ENCODE measurements at regions not wholly inside any gene's neighbourhood (a gene's known extent, or its start where the extent isn't known, plus 50 kb on each side); places are given as distances from the start of the nearest gene placed in this dataset.

- no CpG with 5 or more reads among the region's 4 CpGs for WGBS, 2 donors (ENCODE audit: extremely low coverage in 2 of 2, insufficient read length in 2 of 2, insufficient replicate concordance in 1 of 2)
- H3K18ac ChIP-seq (ENCODE audit: low read length) = no peak overlapping the region
- no peak overlapping the region for H4K91ac ChIP-seq (ENCODE audit: low read depth, low read length, poor library complexity)
These were observed 2324.7 kb upstream of the AGA start for GRCh38 chr4:179766938-179767337.

GRCh38 chr4:179768996-179769395 is 2326.8 kb upstream of the AGA start:
- Histone ChIP-seq H3K14ac (ENCODE audit: low read length) (no peak overlapping the region), H3K9me3 (replicated peaks in 1 of 2; ENCODE audit: control insufficient read depth in 2 of 2, insufficient read depth in 1 of 2, low read depth in 1 of 2, low read length in 2 of 2) (no peaks in the 10 kb centered on the region), H3K18ac (ENCODE audit: low read length) (no peak overlapping the region), H2AK5ac (ENCODE audit: low read depth, low read length) (no peak overlapping the region), H3K4me3 (ENCODE audit: low read length in 2 of 2) (no peak overlapping the region), H3K36me3 (replicated peaks in 1 of 2; ENCODE audit: control insufficient read depth in 2 of 2, insufficient read depth in 2 of 2, low read length in 2 of 2) (no peaks in the 10 kb centered on the region), H2BK120ac (ENCODE audit: low read depth, low read length) (no peak overlapping the region), H2AFZ (ENCODE audit: low read length) (no peak overlapping the region), H2BK5ac (ENCODE audit: low read length) (no peak overlapping the region), H3K23ac (ENCODE audit: low read depth, low read length, poor library complexity) (no peak overlapping the region), H3K4ac (ENCODE audit: low read length) (no peak overlapping the region), H4K91ac (ENCODE audit: low read depth, low read length, poor library complexity) (no peak overlapping the region), H3K4me1 (ENCODE audit: control insufficient read depth in 2 of 2, insufficient read depth in 1 of 2, low read depth in 1 of 2, low read length in 2 of 2) (no peaks in the 10 kb centered on the region), H2BK15ac (ENCODE audit: low read length) (no peak overlapping the region), H4K8ac (ENCODE audit: low read depth, low read length) (no peak overlapping the region), H3K9ac (ENCODE audit: low read depth, low read length, poor library complexity) (no peak overlapping the region), H3K79me1 (ENCODE audit: low read depth, low read length) (no peaks in the 10 kb centered on the region), H3K4me2 (ENCODE audit: insufficient read depth, low read length, poor library complexity, severe bottlenecking) (no peak overlapping the region), H3K27ac (replicated peaks; ENCODE audit: low read length) (no peak overlapping the region), H2BK12ac (ENCODE audit: low read length) (no peak overlapping the region), H3K27me3 (ENCODE audit: control insufficient read depth in 3 of 3, insufficient read depth in 3 of 3, low read depth in 1 of 3, low read length in 3 of 3) (no peaks in the 10 kb centered on the region)
- no peak for DNase-seq (ENCODE audit: low spot score)
- WGBS, 2 donors (ENCODE audit: extremely low coverage in 2 of 2, insufficient read length in 2 of 2, insufficient replicate concordance in 1 of 2) = no CpG with 5 or more reads among the region's 3 CpGs

More at GRCh38 chr4:179766938-179767337, 2324.7 kb upstream of the AGA start:
- no peaks in the 10 kb centered on the region for H3K79me1 ChIP-seq (ENCODE audit: low read depth, low read length)
- H3K14ac ChIP-seq (ENCODE audit: low read length) = no peak overlapping the region
- H3K36me3 ChIP-seq (replicated peaks in 1 of 2; ENCODE audit: control insufficient read depth in 2 of 2, insufficient read depth in 2 of 2, low read length in 2 of 2) = no peaks in the 10 kb centered on the region
- H3K4ac ChIP-seq (ENCODE audit: low read length) = no peak overlapping the region
- no peak overlapping the region for H2AFZ ChIP-seq (ENCODE audit: low read length)
- no peak overlapping the region for H3K27ac ChIP-seq (replicated peaks; ENCODE audit: low read length)
- H2BK5ac ChIP-seq (ENCODE audit: low read length) = no peak overlapping the region
- no peak overlapping the region for H3K4me2 ChIP-seq (ENCODE audit: insufficient read depth, low read length, poor library complexity, severe bottlenecking)
- H2BK12ac ChIP-seq (ENCODE audit: low read length) = no peak overlapping the region
- H3K4me3 ChIP-seq (ENCODE audit: low read length in 2 of 2) = no peak overlapping the region
- no peaks in the 10 kb centered on the region for H3K27me3 ChIP-seq (ENCODE audit: control insufficient read depth in 3 of 3, insufficient read depth in 3 of 3, low read depth in 1 of 3, low read length in 3 of 3)
- no peaks in the 10 kb centered on the region for H3K4me1 ChIP-seq (ENCODE audit: control insufficient read depth in 2 of 2, insufficient read depth in 1 of 2, low read depth in 1 of 2, low read length in 2 of 2)
- no peak overlapping the region for H2BK15ac ChIP-seq (ENCODE audit: low read length)
- no peak overlapping the region for H2BK120ac ChIP-seq (ENCODE audit: low read depth, low read length)
- no peaks in the 10 kb centered on the region for H3K9me3 ChIP-seq (replicated peaks in 1 of 2; ENCODE audit: control insufficient read depth in 2 of 2, insufficient read depth in 1 of 2, low read depth in 1 of 2, low read length in 2 of 2)
- no peak overlapping the region for H3K23ac ChIP-seq (ENCODE audit: low read depth, low read length, poor library complexity)
- no peak overlapping the region for H2AK5ac ChIP-seq (ENCODE audit: low read depth, low read length)
- no peak for DNase-seq (ENCODE audit: low spot score)
- H4K8ac ChIP-seq (ENCODE audit: low read depth, low read length) = no peak overlapping the region
- H3K9ac ChIP-seq (ENCODE audit: low read depth, low read length, poor library complexity) = no peak overlapping the region

GRCh38 chr4:179797738-179798137 is 2355.5 kb upstream of the AGA start:
- no peak overlapping the region for H3K4ac ChIP-seq (ENCODE audit: low read length)
- H4K91ac ChIP-seq (ENCODE audit: low read depth, low read length, poor library complexity) = no peak overlapping the region
- no peak overlapping the region for H2AFZ ChIP-seq (ENCODE audit: low read length)
- H2AK5ac ChIP-seq (ENCODE audit: low read depth, low read length) = no peak overlapping the region
- no peaks in the 10 kb centered on the region for H3K27me3 ChIP-seq (ENCODE audit: control insufficient read depth in 3 of 3, insufficient read depth in 3 of 3, low read depth in 1 of 3, low read length in 3 of 3)
- no peaks in the 10 kb centered on the region for H3K9me3 ChIP-seq (replicated peaks in 1 of 2; ENCODE audit: control insufficient read depth in 2 of 2, insufficient read depth in 1 of 2, low read depth in 1 of 2, low read length in 2 of 2)
- no peak overlapping the region for H3K9ac ChIP-seq (ENCODE audit: low read depth, low read length, poor library complexity)
- no peak overlapping the region for H3K23ac ChIP-seq (ENCODE audit: low read depth, low read length, poor library complexity)
- H3K4me2 ChIP-seq (ENCODE audit: insufficient read depth, low read length, poor library complexity, severe bottlenecking) = no peak overlapping the region
- H4K8ac ChIP-seq (ENCODE audit: low read depth, low read length) = no peak overlapping the region
- no peak overlapping the region for H2BK15ac ChIP-seq (ENCODE audit: low read length)
- H3K14ac ChIP-seq (ENCODE audit: low read length) = no peak overlapping the region
- no peaks in the 10 kb centered on the region for H3K79me1 ChIP-seq (ENCODE audit: low read depth, low read length)
- no peaks in the 10 kb centered on the region for H3K36me3 ChIP-seq (replicated peaks in 1 of 2; ENCODE audit: control insufficient read depth in 2 of 2, insufficient read depth in 2 of 2, low read length in 2 of 2)
- H2BK120ac ChIP-seq (ENCODE audit: low read depth, low read length) = no peak overlapping the region
- WGBS, 2 donors (ENCODE audit: extremely low coverage in 2 of 2, insufficient read length in 2 of 2, insufficient replicate concordance in 1 of 2) = no CpG with 5 or more reads among the region's 5 CpGs
- H3K4me1 ChIP-seq (ENCODE audit: control insufficient read depth in 2 of 2, insufficient read depth in 1 of 2, low read depth in 1 of 2, low read length in 2 of 2) = no peaks in the 10 kb centered on the region
- H3K27ac ChIP-seq (replicated peaks; ENCODE audit: low read length) = no peak overlapping the region
- no peak overlapping the region for H2BK5ac ChIP-seq (ENCODE audit: low read length)
- DNase-seq (ENCODE audit: low spot score) = no peak
- H3K18ac ChIP-seq (ENCODE audit: low read length) = no peak overlapping the region
- no peak overlapping the region for H3K4me3 ChIP-seq (ENCODE audit: low read length in 2 of 2)
- H2BK12ac ChIP-seq (ENCODE audit: low read length) = no peak overlapping the region

GRCh38 chr4:179803857-179804256 is 2361.6 kb upstream of the AGA start:
- no peak overlapping the region for H2BK5ac ChIP-seq (ENCODE audit: low read length)
- no peak overlapping the region for H3K4me3 ChIP-seq (ENCODE audit: low read length in 2 of 2)
- H3K27me3 ChIP-seq (ENCODE audit: control insufficient read depth in 3 of 3, insufficient read depth in 3 of 3, low read depth in 1 of 3, low read length in 3 of 3) = no peaks in the 10 kb centered on the region
- H3K14ac ChIP-seq (ENCODE audit: low read length) = no peak overlapping the region
- H2AK5ac ChIP-seq (ENCODE audit: low read depth, low read length) = no peak overlapping the region
- DNase-seq (ENCODE audit: low spot score) = no peak
- H4K8ac ChIP-seq (ENCODE audit: low read depth, low read length) = no peak overlapping the region
- H3K36me3 ChIP-seq (replicated peaks in 1 of 2; ENCODE audit: control insufficient read depth in 2 of 2, insufficient read depth in 2 of 2, low read length in 2 of 2) = no peaks in the 10 kb centered on the region
- no peak overlapping the region for H2BK12ac ChIP-seq (ENCODE audit: low read length)
- WGBS, 2 donors (ENCODE audit: extremely low coverage in 2 of 2, insufficient read length in 2 of 2, insufficient replicate concordance in 1 of 2) = no CpG with 5 or more reads among the region's 1 CpG
- no peak overlapping the region for H4K91ac ChIP-seq (ENCODE audit: low read depth, low read length, poor library complexity)
- H3K23ac ChIP-seq (ENCODE audit: low read depth, low read length, poor library complexity) = no peak overlapping the region
- H3K4ac ChIP-seq (ENCODE audit: low read length) = no peak overlapping the region
- no peak overlapping the region for H2BK15ac ChIP-seq (ENCODE audit: low read length)
- H3K9me3 ChIP-seq (replicated peaks in 1 of 2; ENCODE audit: control insufficient read depth in 2 of 2, insufficient read depth in 1 of 2, low read depth in 1 of 2, low read length in 2 of 2) = no peaks in the 10 kb centered on the region
- H3K79me1 ChIP-seq (ENCODE audit: low read depth, low read length) = no peaks in the 10 kb centered on the region
- H3K4me2 ChIP-seq (ENCODE audit: insufficient read depth, low read length, poor library complexity, severe bottlenecking) = no peak overlapping the region
- no peak overlapping the region for H3K9ac ChIP-seq (ENCODE audit: low read depth, low read length, poor library complexity)
- no peak overlapping the region for H3K18ac ChIP-seq (ENCODE audit: low read length)
- H2BK120ac ChIP-seq (ENCODE audit: low read depth, low read length) = no peak overlapping the region
- no peaks in the 10 kb centered on the region for H3K4me1 ChIP-seq (ENCODE audit: control insufficient read depth in 2 of 2, insufficient read depth in 1 of 2, low read depth in 1 of 2, low read length in 2 of 2)
- no peak overlapping the region for H3K27ac ChIP-seq (replicated peaks; ENCODE audit: low read length)
- no peak overlapping the region for H2AFZ ChIP-seq (ENCODE audit: low read length)

Measured in neuronal stem cell (in vitro differentiated cells).